HepG2 (cell line): ENCODE measurements at regions not wholly inside any gene's neighbourhood (a gene's known extent, or its start where the extent isn't known, plus 50 kb on each side); places are given as distances from the start of the nearest gene placed in this dataset.

Source experiments
- ARID2 ChIP-seq: sonication (generic); formaldehyde crosslinking; IDR thresholded peaks from 2 replicates; pipeline ENCODE4 v1.8.1; 2022; ENCODE audit warnings: mild to moderate bottlenecking, missing genetic modification reagents, borderline replicate concordance
- CCDC6 ChIP-seq: sonication (generic); formaldehyde crosslinking; IDR thresholded peaks from 2 replicates; pipeline ENCODE4 v1.8.1; 2022; ENCODE audit warnings: mild to moderate bottlenecking, missing genetic modification reagents, moderate library complexity
- ELF4 ChIP-seq: sonication (generic); formaldehyde crosslinking; IDR thresholded peaks from 2 replicates; pipeline ENCODE4 v1.5.0; 2020; ENCODE audit warnings: missing genetic modification reagents, mild to moderate bottlenecking, moderate library complexity, borderline replicate concordance
- GLI4 ChIP-seq: sonication (generic); formaldehyde crosslinking; IDR thresholded peaks from 2 replicates; pipeline ENCODE4 v1.5.1; 2020; ENCODE audit warnings: missing genetic modification reagents, mild to moderate bottlenecking, moderate library complexity, borderline replicate concordance
- JUNB ChIP-seq: sonication (generic); formaldehyde crosslinking; IDR thresholded peaks from 2 replicates; pipeline ENCODE4 v1.8.0; 2022; ENCODE audit warnings: missing genetic modification reagents, mild to moderate bottlenecking, borderline replicate concordance
- KAT7 ChIP-seq: IDR thresholded peaks from 2 replicates; pipeline ENCODE4 v1.6.1; 2018; ENCODE audit warnings: borderline replicate concordance, missing compliant biosample characterization
- MIER3 ChIP-seq: IDR thresholded peaks from 2 replicates; pipeline ENCODE4 v1.6.1; 2016; ENCODE audit warnings: missing compliant biosample characterization, borderline replicate concordance
- MXD4 ChIP-seq: IDR thresholded peaks from 2 replicates; pipeline ENCODE4 v1.6.1; 2016; ENCODE audit warnings: mild to moderate bottlenecking, missing biosample characterization, missing genetic modification reagents
- ONECUT2 ChIP-seq: sonication (generic); formaldehyde crosslinking; IDR thresholded peaks from 2 replicates; pipeline ENCODE4 v1.4.0; 2020; ENCODE audit warnings: missing genetic modification reagents
- SSRP1 ChIP-seq: IDR thresholded peaks from 2 replicates; pipeline ENCODE4 v1.6.1; 2016; ENCODE audit warnings: control low read depth
- TBP ChIP-seq: sonication (generic); formaldehyde crosslinking; IDR thresholded peaks from 2 replicates; pipeline ENCODE4 v1.5.0; 2020; ENCODE audit warnings: missing genetic modification reagents
- ZBTB7B ChIP-seq: sonication (generic); formaldehyde crosslinking; IDR thresholded peaks from 2 replicates; pipeline ENCODE4 v1.4.0; 2020; ENCODE audit warnings: missing genetic modification reagents
- ZNF530 ChIP-seq: sonication (generic); formaldehyde crosslinking; IDR thresholded peaks from 2 replicates; pipeline ENCODE4 v1.5.0; 2020; ENCODE audit warnings: low read depth, mild to moderate bottlenecking, missing genetic modification reagents
- ZNF747 ChIP-seq: sonication (generic); formaldehyde crosslinking; IDR thresholded peaks from 2 replicates; pipeline ENCODE4 v1.8.1; 2023; ENCODE audit warnings: missing genetic modification reagents, mild to moderate bottlenecking, borderline replicate concordance
- ZNF772 ChIP-seq: sonication (generic); formaldehyde crosslinking; IDR thresholded peaks from 2 replicates; pipeline ENCODE4 v1.5.0; 2020; ENCODE audit warnings: mild to moderate bottlenecking, missing genetic modification reagents
- ZNF850 ChIP-seq: sonication (generic); formaldehyde crosslinking; conservative IDR thresholded peaks from 2 replicates; pipeline ENCODE4 v1.9.0; 2021; ENCODE audit warnings: mild to moderate bottlenecking, missing genetic modification reagents
- TF ChIP-seq, protein P1 (sequence below): sonication (generic); formaldehyde crosslinking; IDR thresholded peaks from 2 replicates; pipeline ENCODE4 v1.5.1; 2020; ENCODE audit warnings: missing genetic modification reagents, mild to moderate bottlenecking, borderline replicate concordance
- TF ChIP-seq, protein P2 (sequence below): sonication (generic); formaldehyde crosslinking; IDR thresholded peaks from 2 replicates; pipeline ENCODE4 v1.5.0; 2020; ENCODE audit warnings: missing genetic modification reagents
- TF ChIP-seq, protein P3 (sequence below): sonication (generic); formaldehyde crosslinking; IDR thresholded peaks from 2 replicates; pipeline ENCODE4 v1.8.0; 2022; ENCODE audit warnings: low read depth, missing genetic modification reagents
- TF ChIP-seq, protein P4 (sequence below): IDR thresholded peaks from 2 replicates; pipeline ENCODE4 v1.6.1; 2016; ENCODE audit warnings: low read depth, missing genetic modification reagents, missing compliant biosample characterization
- TF ChIP-seq, protein P5 (sequence below): sonication (generic); formaldehyde crosslinking; IDR thresholded peaks from 2 replicates; pipeline ENCODE4 v1.5.0; 2020; ENCODE audit warnings: mild to moderate bottlenecking, low read depth, missing genetic modification reagents, borderline replicate concordance

DNA sequence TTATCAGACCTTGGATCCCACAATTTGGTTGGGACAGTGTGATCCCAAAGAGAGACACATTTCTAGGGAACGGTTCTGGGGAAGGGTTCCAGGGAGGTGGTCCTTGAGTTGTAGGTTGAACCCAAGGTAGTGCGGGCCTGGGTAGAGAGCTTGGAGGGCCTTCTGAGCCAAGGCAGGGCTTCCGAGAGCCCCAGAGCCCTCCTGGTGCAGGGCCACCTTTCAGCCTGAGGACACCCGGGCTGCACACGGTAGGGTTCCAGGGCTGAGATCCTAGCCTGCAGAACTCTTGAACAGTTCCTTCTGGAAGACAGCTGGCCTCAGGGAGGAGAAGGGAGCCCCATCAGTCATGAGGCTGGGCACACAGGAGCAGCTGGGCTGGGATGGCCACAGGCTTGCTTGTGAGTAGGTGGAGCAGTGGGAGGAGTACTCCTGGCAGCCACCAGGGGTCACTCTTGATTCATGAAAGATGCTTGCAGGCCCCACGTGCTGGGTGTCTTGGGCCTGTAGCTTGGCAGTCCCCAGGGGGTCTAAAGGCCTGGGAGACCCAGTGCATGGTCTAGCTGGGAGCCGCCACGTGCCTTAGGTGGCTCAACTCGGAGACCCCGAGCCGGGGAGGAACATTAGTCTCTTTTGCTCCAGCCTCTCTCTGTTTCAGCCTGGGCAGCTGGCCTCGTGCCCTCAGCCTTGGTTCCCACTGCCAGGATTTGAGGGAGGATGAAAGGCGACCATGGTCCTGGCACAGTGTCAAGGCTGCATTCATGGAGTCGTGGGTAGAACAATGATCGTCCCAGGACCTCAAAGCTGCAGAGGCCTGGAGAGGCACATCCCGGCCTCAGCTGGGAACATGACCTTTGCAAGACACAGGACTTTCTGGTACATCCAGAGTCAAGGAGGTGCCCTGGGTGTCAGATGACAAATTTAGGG lies 381.6 kb downstream of the TYW1 start (continued):
- TF ChIP-seq, protein P1, sequence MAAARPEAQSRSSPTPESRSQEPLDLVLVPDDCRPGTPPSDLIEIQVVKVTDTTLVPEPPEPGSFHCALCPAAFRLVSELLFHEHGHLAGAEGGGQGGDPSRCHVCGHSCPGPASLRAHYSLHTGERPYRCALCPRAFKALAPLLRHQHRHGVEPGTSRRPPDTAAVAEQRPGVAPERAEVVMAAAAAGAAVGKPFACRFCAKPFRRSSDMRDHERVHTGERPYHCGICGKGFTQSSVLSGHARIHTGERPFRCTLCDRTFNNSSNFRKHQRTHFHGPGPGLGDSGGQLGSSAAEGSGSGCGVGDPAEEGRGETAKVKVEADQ (CRISPR knock-in tag), result no peak
- no peak for TF ChIP-seq ZNF772 (CRISPR knock-in tag)
- TF ChIP-seq JUNB (CRISPR knock-in tag), result no peak
- no peak for TF ChIP-seq ELF4 (CRISPR knock-in tag)
- TF ChIP-seq TBP (CRISPR knock-in tag), result no peak
- no peak for TF ChIP-seq GLI4 (CRISPR knock-in tag)
- TF ChIP-seq, protein P2, sequence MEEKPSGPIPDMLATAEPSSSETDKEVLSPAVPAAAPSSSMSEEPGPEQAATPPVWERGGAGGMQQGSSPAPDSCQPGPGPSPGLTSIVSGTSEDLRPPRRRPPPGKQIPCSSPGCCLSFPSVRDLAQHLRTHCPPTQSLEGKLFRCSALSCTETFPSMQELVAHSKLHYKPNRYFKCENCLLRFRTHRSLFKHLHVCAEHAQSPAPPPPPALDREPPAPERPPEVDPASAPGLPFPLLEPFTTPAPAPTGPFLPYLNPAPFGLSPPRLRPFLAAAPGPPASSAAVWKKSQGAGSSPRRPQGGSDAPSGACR (CRISPR knock-in tag), result no peak
- TF ChIP-seq ZNF850, result no peak
- TF ChIP-seq, protein P3, sequence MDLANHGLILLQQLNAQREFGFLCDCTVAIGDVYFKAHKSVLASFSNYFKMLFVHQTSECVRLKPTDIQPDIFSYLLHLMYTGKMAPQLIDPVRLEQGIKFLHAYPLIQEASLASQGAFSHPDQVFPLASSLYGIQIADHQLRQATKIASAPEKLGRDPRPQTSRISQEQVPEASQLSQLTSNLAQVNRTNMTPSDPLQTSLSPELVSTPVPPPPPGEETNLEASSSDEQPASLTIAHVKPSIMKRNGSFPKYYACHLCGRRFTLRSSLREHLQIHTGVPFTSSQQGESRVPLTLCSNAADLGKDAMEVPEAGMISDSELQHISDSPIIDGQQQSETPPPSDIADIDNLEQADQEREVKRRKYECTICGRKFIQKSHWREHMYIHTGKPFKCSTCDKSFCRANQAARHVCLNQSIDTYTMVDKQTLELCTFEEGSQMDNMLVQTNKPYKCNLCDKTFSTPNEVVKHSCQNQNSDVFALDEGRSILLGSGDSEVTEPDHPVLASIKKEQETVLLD (CRISPR knock-in tag), result no peak
- no peak for TF ChIP-seq KAT7 (CRISPR knock-in tag)
- no peak for TF ChIP-seq MIER3 (CRISPR knock-in tag)
- TF ChIP-seq ZBTB7B (CRISPR knock-in tag), result no peak
- no peak for TF ChIP-seq ARID2 (CRISPR knock-in tag)
- no peak for TF ChIP-seq ZNF747 (CRISPR knock-in tag)
- TF ChIP-seq ONECUT2 (CRISPR knock-in tag), result no peak
- no peak for TF ChIP-seq CCDC6 (CRISPR knock-in tag)
- TF ChIP-seq SSRP1 (CRISPR knock-in tag), result no peak
- no peak for TF ChIP-seq ZNF530 (CRISPR knock-in tag)
- TF ChIP-seq MXD4 (CRISPR knock-in tag), result no peak
- TF ChIP-seq, protein P4, sequence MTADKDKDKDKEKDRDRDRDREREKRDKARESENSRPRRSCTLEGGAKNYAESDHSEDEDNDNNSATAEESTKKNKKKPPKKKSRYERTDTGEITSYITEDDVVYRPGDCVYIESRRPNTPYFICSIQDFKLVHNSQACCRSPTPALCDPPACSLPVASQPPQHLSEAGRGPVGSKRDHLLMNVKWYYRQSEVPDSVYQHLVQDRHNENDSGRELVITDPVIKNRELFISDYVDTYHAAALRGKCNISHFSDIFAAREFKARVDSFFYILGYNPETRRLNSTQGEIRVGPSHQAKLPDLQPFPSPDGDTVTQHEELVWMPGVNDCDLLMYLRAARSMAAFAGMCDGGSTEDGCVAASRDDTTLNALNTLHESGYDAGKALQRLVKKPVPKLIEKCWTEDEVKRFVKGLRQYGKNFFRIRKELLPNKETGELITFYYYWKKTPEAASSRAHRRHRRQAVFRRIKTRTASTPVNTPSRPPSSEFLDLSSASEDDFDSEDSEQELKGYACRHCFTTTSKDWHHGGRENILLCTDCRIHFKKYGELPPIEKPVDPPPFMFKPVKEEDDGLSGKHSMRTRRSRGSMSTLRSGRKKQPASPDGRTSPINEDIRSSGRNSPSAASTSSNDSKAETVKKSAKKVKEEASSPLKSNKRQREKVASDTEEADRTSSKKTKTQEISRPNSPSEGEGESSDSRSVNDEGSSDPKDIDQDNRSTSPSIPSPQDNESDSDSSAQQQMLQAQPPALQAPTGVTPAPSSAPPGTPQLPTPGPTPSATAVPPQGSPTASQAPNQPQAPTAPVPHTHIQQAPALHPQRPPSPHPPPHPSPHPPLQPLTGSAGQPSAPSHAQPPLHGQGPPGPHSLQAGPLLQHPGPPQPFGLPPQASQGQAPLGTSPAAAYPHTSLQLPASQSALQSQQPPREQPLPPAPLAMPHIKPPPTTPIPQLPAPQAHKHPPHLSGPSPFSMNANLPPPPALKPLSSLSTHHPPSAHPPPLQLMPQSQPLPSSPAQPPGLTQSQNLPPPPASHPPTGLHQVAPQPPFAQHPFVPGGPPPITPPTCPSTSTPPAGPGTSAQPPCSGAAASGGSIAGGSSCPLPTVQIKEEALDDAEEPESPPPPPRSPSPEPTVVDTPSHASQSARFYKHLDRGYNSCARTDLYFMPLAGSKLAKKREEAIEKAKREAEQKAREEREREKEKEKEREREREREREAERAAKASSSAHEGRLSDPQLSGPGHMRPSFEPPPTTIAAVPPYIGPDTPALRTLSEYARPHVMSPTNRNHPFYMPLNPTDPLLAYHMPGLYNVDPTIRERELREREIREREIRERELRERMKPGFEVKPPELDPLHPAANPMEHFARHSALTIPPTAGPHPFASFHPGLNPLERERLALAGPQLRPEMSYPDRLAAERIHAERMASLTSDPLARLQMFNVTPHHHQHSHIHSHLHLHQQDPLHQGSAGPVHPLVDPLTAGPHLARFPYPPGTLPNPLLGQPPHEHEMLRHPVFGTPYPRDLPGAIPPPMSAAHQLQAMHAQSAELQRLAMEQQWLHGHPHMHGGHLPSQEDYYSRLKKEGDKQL, result no peak
- TF ChIP-seq, protein P5, sequence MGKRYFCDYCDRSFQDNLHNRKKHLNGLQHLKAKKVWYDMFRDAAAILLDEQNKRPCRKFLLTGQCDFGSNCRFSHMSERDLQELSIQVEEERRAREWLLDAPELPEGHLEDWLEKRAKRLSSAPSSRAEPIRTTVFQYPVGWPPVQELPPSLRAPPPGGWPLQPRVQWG (CRISPR knock-in tag), result no peak
